Psoas muscle (tissue), 7 donors: ENCODE measurements at regions not wholly inside any gene's neighbourhood (a gene's known extent, or its start where the extent isn't known, plus 50 kb on each side); places are given as distances from the start of the nearest gene placed in this dataset.
A peak's percentile ranks its signal among the peaks of the same experiment; 100 is the strongest.

Experiments
- ATAC-seq, 4 donors: fragments of 200-7000 bp; cut with Tn5 transposase; one replicate each; pipeline ENCODE4 v1.9.1; 2020; ENCODE audit warnings: moderate library complexity in 3 of 4, mild to moderate bottlenecking in 2 of 4
- DNase-seq, 2 donors: peaks; one replicate each; pipeline ENCODE4 v3.0.0-alpha.2; 2020
- H3K27ac ChIP-seq: fragments of 200-600 bp; one replicate; pipeline ENCODE4 v1.8.0; 2022
- H3K27me3 ChIP-seq, 3 donors: fragments of 200-600 bp in 1 of 3; one replicate each; pipeline versions ENCODE4 v1.6.1 to v1.8.0; 2013 to 2022; ENCODE audit warnings: low read length in 2 of 3, mild to moderate bottlenecking in 2 of 3, moderate library complexity in 1 of 3; ENCODE audit not compliant: insufficient read depth in 3 of 3
- H3K36me3 ChIP-seq, 2 donors: fragments of 200-600 bp in 1 of 2; one replicate each; pipeline versions ENCODE4 v1.6.1 to v1.8.0; 2013 to 2022; ENCODE audit warnings: low read depth in 1 of 2, mild to moderate bottlenecking in 1 of 2, moderate library complexity in 1 of 2; ENCODE audit not compliant: insufficient read depth in 1 of 2
- H3K4me1 ChIP-seq: fragments of 200-600 bp; one replicate; pipeline ENCODE4 v1.8.0; 2022
- H3K4me3 ChIP-seq: fragments of 200-600 bp; one replicate; pipeline ENCODE4 v1.8.0; 2022; ENCODE audit warnings: mild to moderate bottlenecking
- H3K9me3 ChIP-seq: fragments of 200-600 bp; one replicate; pipeline ENCODE4 v1.8.0; 2022
- WGBS, 3 donors: extraction: QIAGEN DNeasy Blood & Tissue Kit; methylation state at CpG; one replicate each; pipeline versions ENCODE4 v1.1.6 to v1.1.7; 2013; 5-methylcytosine and 5-hydroxymethylcytosine counted together
- intact Hi-C, 2 donors: fragments of 100-400 bp; cut with DNase I; formaldehyde crosslinking; loops; one replicate each; pipeline versions ENCODE4 v1.11.0 to v1.14.2; 2022
- TF ChIP-seq, protein P1 (sequence below): fragments of 200-600 bp; IDR thresholded peaks from one replicate; pipeline ENCODE4 v1.8.0; 2022; ENCODE audit warnings: antibody characterized with exemption
- donor health status: healthy with polysubstance abuse.
- donor health status: DM: no; HTN: no; CAD: no; lungs with moderate emphysema.
- donor health status: Bipolar disorder and iron deficiency.
- donor health status: healthy.
- donor health status: DM: yes; HTN: yes; CAD: no.
- donor health status: DM: no; HTN: no; CAD: no.
- donor health status: DM: yes; HTN: yes; CAD: no.

GRCh38 chr2:114156366-114157056, 266.6 kb downstream of the ACTR3 start:
- Histone ChIP-seq H3K36me3 (no peaks in the 10 kb centered on the region), H3K4me3 (no peak overlapping the region), H3K27me3 (no peaks in the 10 kb centered on the region), H3K9me3 (no peaks in the 10 kb centered on the region), H3K27ac (no peak overlapping the region), H3K4me1 (no peaks in the 10 kb centered on the region)
- ATAC-seq (no peak), DNase-seq (no peak)
- TF ChIP-seq, protein P1, sequence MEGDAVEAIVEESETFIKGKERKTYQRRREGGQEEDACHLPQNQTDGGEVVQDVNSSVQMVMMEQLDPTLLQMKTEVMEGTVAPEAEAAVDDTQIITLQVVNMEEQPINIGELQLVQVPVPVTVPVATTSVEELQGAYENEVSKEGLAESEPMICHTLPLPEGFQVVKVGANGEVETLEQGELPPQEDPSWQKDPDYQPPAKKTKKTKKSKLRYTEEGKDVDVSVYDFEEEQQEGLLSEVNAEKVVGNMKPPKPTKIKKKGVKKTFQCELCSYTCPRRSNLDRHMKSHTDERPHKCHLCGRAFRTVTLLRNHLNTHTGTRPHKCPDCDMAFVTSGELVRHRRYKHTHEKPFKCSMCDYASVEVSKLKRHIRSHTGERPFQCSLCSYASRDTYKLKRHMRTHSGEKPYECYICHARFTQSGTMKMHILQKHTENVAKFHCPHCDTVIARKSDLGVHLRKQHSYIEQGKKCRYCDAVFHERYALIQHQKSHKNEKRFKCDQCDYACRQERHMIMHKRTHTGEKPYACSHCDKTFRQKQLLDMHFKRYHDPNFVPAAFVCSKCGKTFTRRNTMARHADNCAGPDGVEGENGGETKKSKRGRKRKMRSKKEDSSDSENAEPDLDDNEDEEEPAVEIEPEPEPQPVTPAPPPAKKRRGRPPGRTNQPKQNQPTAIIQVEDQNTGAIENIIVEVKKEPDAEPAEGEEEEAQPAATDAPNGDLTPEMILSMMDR: no peak
- 69 to 78% (median 72%) methylated on average over 6 of the region's 6 CpGs for WGBS, 3 donors
- intact Hi-C loops: no loop called here

GRCh38 chr2:114157057-114157385, 267.1 kb downstream of the ACTR3 start:
- ATAC-seq: no peak
- Histone ChIP-seq H3K27ac (no peak overlapping the region), H3K4me3 (no peak overlapping the region), H3K9me3 (no peaks in the 10 kb centered on the region), H3K4me1 (no peaks in the 10 kb centered on the region), H3K27me3 (no peaks in the 10 kb centered on the region), H3K36me3 (no peaks in the 10 kb centered on the region)
- WGBS, 3 donors: 86 to 94% (median 89%) methylated on average over 3 of the region's 3 CpGs
- TF ChIP-seq, protein P1: no peak
- DNase-seq: no peak
- intact Hi-C loops: no loop called here

DNA sequence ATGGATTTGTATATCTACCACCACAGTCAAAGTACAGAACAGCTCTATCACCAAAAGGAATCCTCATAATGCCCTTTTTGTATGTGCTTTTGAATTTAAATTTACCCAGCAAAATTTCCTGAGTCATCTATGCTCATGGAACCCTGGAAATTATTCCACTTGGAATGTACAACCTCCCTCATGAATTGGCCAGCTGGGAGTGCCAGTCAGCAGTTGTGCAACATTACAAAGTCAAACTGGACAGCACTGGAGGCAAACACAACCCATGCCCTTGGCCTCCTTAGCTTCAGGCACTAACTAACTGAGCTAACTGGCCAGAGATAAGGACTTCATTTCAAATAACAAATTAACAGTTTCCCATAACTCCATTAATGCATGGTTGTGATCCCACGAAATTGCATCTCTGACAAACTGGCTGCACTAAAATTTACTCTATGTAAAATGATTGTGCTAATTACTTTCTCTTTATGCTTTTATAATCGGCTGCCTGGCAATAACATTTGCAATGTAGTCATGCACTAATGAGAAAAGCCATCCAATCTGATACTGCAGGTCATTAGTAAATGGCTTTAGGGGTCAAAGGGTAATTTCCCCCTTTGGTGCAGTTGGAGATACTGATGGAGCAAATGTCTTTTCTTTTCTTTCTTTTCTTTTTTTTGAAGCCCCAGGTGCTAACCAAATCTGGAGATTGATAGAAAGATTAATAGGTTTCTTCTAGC, 270.5 kb downstream of the ACTR3 start:
- WGBS, 3 donors: 30 to 44% (median 40%) methylated on average over 2 of the region's 2 CpGs
- H3K27ac ChIP-seq: no peak overlapping the region
- H3K4me3 ChIP-seq: no peak overlapping the region
- intact Hi-C loops: no loop called here
- peak in 1 of 4 donors; percentile 81 for ATAC-seq
- H3K4me1 ChIP-seq: no peaks in the 10 kb centered on the region
- H3K27me3 ChIP-seq: no peaks in the 10 kb centered on the region
- no peaks in the 10 kb centered on the region for H3K36me3 ChIP-seq
- no peaks in the 10 kb centered on the region for H3K9me3 ChIP-seq
- DNase-seq: no peak
- TF ChIP-seq, protein P1: no peak

DNA sequence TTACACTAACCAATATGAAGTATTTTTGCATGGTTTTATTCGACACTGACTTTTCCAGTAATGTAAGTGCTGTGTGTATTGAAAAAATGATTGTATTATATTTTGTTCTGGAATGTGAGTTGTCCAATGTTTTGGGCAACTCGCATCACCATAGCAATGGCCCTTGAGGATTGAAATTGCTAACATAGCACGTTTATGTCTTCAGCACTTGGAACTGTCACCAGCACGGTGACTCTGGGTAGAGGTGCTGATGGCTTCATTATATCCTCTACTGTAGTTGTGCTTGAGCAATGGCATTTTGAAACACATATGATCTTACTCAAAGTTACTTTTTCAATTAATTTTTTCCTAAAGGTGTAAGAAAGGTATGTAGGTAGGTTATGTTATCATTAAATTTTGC, 271.5 kb downstream of the ACTR3 start:
- H3K4me1 ChIP-seq: no peaks in the 10 kb centered on the region
- no peaks in the 10 kb centered on the region for H3K27me3 ChIP-seq
- 61 to 70% (median 63%) methylated on average over 4 of the region's 4 CpGs for WGBS, 3 donors
- ATAC-seq: no peak
- intact Hi-C loops: no loop called here
- no peak for DNase-seq
- H3K27ac ChIP-seq: no peak overlapping the region
- H3K9me3 ChIP-seq: no peaks in the 10 kb centered on the region
- TF ChIP-seq, protein P1: no peak
- H3K4me3 ChIP-seq: no peak overlapping the region
- no peaks in the 10 kb centered on the region for H3K36me3 ChIP-seq
